H9 (cell line): ENCODE measurements at regions not wholly inside any gene's neighbourhood (a gene's known extent, or its start where the extent isn't known, plus 50 kb on each side); places are given as distances from the start of the nearest gene placed in this dataset.

ENCODE experiments used
- DNase-seq: peaks from one replicate; pipeline ENCODE4 v3.0.0-alpha.2; 2017
- H2AFZ ChIP-seq: one replicate; pipeline ENCODE4 v1.6.1; 2013; ENCODE audit warnings: mild to moderate bottlenecking, low read length, control low read depth, moderate library complexity
- H2AK5ac ChIP-seq: 2 replicates; pipeline ENCODE4 v1.6.1; 2013; ENCODE audit warnings: low read length, control low read depth, mixed read lengths; ENCODE audit not compliant: insufficient read length
- H2BK120ac ChIP-seq: one replicate; pipeline ENCODE4 v1.6.1; 2013; ENCODE audit warnings: low read depth, mild to moderate bottlenecking, low read length, control low read depth, inconsistent platforms; ENCODE audit not compliant: poor library complexity, severe bottlenecking
- H2BK12ac ChIP-seq: 2 replicates; pipeline ENCODE4 v1.6.1; 2013; ENCODE audit warnings: low read length, control low read depth, mixed read lengths, low read depth; ENCODE audit not compliant: insufficient read length
- H2BK15ac ChIP-seq: 2 replicates; pipeline ENCODE4 v1.6.1; 2013; ENCODE audit warnings: low read depth, low read length, control low read depth
- H2BK20ac ChIP-seq: one replicate; pipeline ENCODE4 v1.6.1; 2013; ENCODE audit warnings: low read depth, mild to moderate bottlenecking, low read length, control low read depth, inconsistent platforms; ENCODE audit not compliant: poor library complexity, severe bottlenecking
- H2BK5ac ChIP-seq: 2 replicates; pipeline ENCODE4 v1.6.1; 2013; ENCODE audit warnings: low read length, control low read depth, mixed read lengths; ENCODE audit not compliant: insufficient read length
- H3K14ac ChIP-seq: 2 replicates; pipeline ENCODE4 v1.6.1; 2013; ENCODE audit warnings: low read length, control low read depth; ENCODE audit not compliant: insufficient read depth
- H3K18ac ChIP-seq: 2 replicates; pipeline ENCODE4 v1.6.1; 2013; ENCODE audit warnings: low read depth, mild to moderate bottlenecking, mixed read lengths, low read length, control low read depth; ENCODE audit not compliant: insufficient read length
- H3K23ac ChIP-seq: 2 replicates; pipeline ENCODE4 v1.6.1; 2013; ENCODE audit warnings: low read length, control low read depth, mixed read lengths, low read depth; ENCODE audit not compliant: insufficient read length
- H3K23me2 ChIP-seq: 2 replicates; pipeline ENCODE4 v1.6.1; 2013; ENCODE audit warnings: low read depth, mild to moderate bottlenecking, mixed read lengths, low read length, control low read depth; ENCODE audit not compliant: insufficient read length, poor library complexity, severe bottlenecking
- H3K27ac ChIP-seq: 2 replicates; pipeline ENCODE4 v1.5.1; 2013; ENCODE audit warnings: low read length, control low read depth, mixed read lengths, low read depth; ENCODE audit not compliant: insufficient read length
- H3K27me3 ChIP-seq: 2 replicates; pipeline ENCODE4 v1.6.1; 2013; ENCODE audit warnings: low read length, control low read depth, inconsistent platforms; ENCODE audit not compliant: insufficient read depth
- H3K4ac ChIP-seq: 2 replicates; pipeline ENCODE4 v1.6.1; 2013; ENCODE audit warnings: low read depth, mild to moderate bottlenecking, control low read depth, inconsistent platforms, low read length, moderate library complexity
- H3K4me1 ChIP-seq: 2 replicates; pipeline ENCODE4 v1.6.1; 2013; ENCODE audit warnings: low read length, control low read depth, inconsistent platforms; ENCODE audit not compliant: insufficient read depth
- H3K4me2 ChIP-seq: 2 replicates; pipeline ENCODE4 v1.6.1; 2013; ENCODE audit warnings: low read length, control low read depth, mixed read lengths; ENCODE audit not compliant: insufficient read length, insufficient read depth
- H3K56ac ChIP-seq: 2 replicates; pipeline ENCODE4 v1.6.1; 2013; ENCODE audit warnings: low read depth, mild to moderate bottlenecking, mixed read lengths, low read length, control low read depth; ENCODE audit not compliant: insufficient read length
- H3K79me1 ChIP-seq: 2 replicates; pipeline ENCODE4 v1.6.1; 2013; ENCODE audit warnings: low read depth, mild to moderate bottlenecking, moderate library complexity, low read length, control low read depth, inconsistent platforms; ENCODE audit not compliant: insufficient read depth, poor library complexity, severe bottlenecking
- H3K79me2 ChIP-seq: 2 replicates; pipeline ENCODE4 v1.6.1; 2013; ENCODE audit warnings: low read length, control low read depth, inconsistent platforms; ENCODE audit not compliant: insufficient read depth
- H3K9ac ChIP-seq: 2 replicates; pipeline ENCODE4 v1.6.1; 2013; ENCODE audit warnings: low read length, control low read depth, mixed read lengths; ENCODE audit not compliant: insufficient read length; ENCODE audit errors: extremely low read depth
- H3K9me3 ChIP-seq: one replicate; pipeline ENCODE4 v1.6.1; 2013; ENCODE audit warnings: low read depth, low read length, inconsistent platforms; ENCODE audit not compliant: control insufficient read depth
- H3T11ph ChIP-seq: one replicate; pipeline ENCODE4 v1.6.1; 2013; ENCODE audit warnings: mild to moderate bottlenecking, low read length, control low read depth, inconsistent platforms
- H4K20me1 ChIP-seq: one replicate; pipeline ENCODE4 v1.6.1; 2013; ENCODE audit not compliant: control insufficient read depth, insufficient read length, insufficient read depth
- H4K5ac ChIP-seq: 2 replicates; pipeline ENCODE4 v1.6.1; 2013; ENCODE audit warnings: low read depth, mild to moderate bottlenecking, mixed read lengths, low read length, control low read depth; ENCODE audit not compliant: insufficient read length
- H4K8ac ChIP-seq: replicated peaks from 2 replicates; pipeline ENCODE4 v1.6.1; 2013; ENCODE audit warnings: low read length, control low read depth, mixed read lengths, low read depth; ENCODE audit not compliant: insufficient read length
- H4K91ac ChIP-seq: 2 replicates; pipeline ENCODE4 v1.6.1; 2013; ENCODE audit warnings: low read depth, mild to moderate bottlenecking, moderate library complexity, mixed read lengths, low read length, control low read depth; ENCODE audit not compliant: insufficient read length
- H3K27ac Mint-ChIP-seq, 3 experiments: 2 replicates in 2 of 3; 3 replicates in 1 of 3; pipeline ENCODE4 v1.8.0; 2020 to 2021; ENCODE audit warnings: mixed read lengths in 3 of 3, mild to moderate bottlenecking in 1 of 3, moderate library complexity in 1 of 3
- H3K27me3 Mint-ChIP-seq: 2 replicates; pipeline ENCODE4 v1.8.0; 2021; ENCODE audit warnings: low read depth, mild to moderate bottlenecking, moderate library complexity, mixed read lengths
- H3K36me3 Mint-ChIP-seq, 3 experiments: 2 replicates in 2 of 3; 3 replicates in 1 of 3; pipeline ENCODE4 v1.8.0; 2020 to 2021; ENCODE audit warnings: low read depth in 3 of 3, mixed read lengths in 3 of 3; ENCODE audit not compliant: insufficient read depth in 1 of 3
- H3K4me1 Mint-ChIP-seq, 2 experiments: 2 replicates each; pipeline ENCODE4 v1.8.0; 2020; ENCODE audit warnings: mixed read lengths in 2 of 2
- H3K4me3 Mint-ChIP-seq, 2 experiments: 2 replicates in 1 of 2; 3 replicates in 1 of 2; pipeline ENCODE4 v1.8.0; 2020 to 2021; ENCODE audit warnings: mild to moderate bottlenecking in 2 of 2, mixed read lengths in 2 of 2, moderate library complexity in 1 of 2
- H3K9me3 Mint-ChIP-seq, 2 experiments: 2 replicates in 1 of 2; 3 replicates in 1 of 2; pipeline ENCODE4 v1.8.0; 2020; ENCODE audit warnings: mild to moderate bottlenecking in 2 of 2, mixed read lengths in 2 of 2, moderate library complexity in 1 of 2
- WGBS: extraction: QIAGEN DNeasy Blood & Tissue Kit; methylation state at CpG from one replicate; pipeline ENCODE4 v1.1.7; 2013; ENCODE audit warnings: missing lambda C conversion rate, low lambda C conversion rate, mixed read lengths; ENCODE audit not compliant: insufficient read length; ENCODE audit errors: extremely low coverage; 5-methylcytosine and 5-hydroxymethylcytosine counted together
- TF ChIP-seq, protein P1 (sequence below): fragments of 200-600 bp; sonication (generic); conservative IDR thresholded peaks from 3 replicates; pipeline ENCODE4 v1.8.0; 2021; ENCODE audit warnings: antibody characterized with exemption, mild to moderate bottlenecking

GRCh38 chr5:155211764-155212163 lies 198.2 kb downstream of the KIF4B start:
- Histone ChIP-seq H2BK12ac (no peak overlapping the region), H2BK5ac (no peak overlapping the region), H3T11ph (no peak overlapping the region), H3K79me1 (no peaks in the 10 kb centered on the region), H3K23ac (no peak overlapping the region), H4K91ac (no peak overlapping the region), H2BK20ac (no peak overlapping the region), H2AK5ac (no peak overlapping the region), H3K27me3 (no peaks in the 10 kb centered on the region), H3K18ac (no peak overlapping the region), H3K56ac (no peak overlapping the region), H3K14ac (no peak overlapping the region), H3K27ac (no peak overlapping the region), H3K4ac (no peak overlapping the region), H2BK120ac (no peak overlapping the region), H3K23me2 (no peaks in the 10 kb centered on the region), H3K4me2 (no peak overlapping the region), H4K5ac (no peak overlapping the region), H2AFZ (no peak overlapping the region), H3K9ac (no peak overlapping the region), H3K9me3 (no peaks in the 10 kb centered on the region), H4K20me1 (no peaks in the 10 kb centered on the region), H4K8ac (no peak overlapping the region), H3K79me2 (no peaks in the 10 kb centered on the region), H2BK15ac (no peak overlapping the region), H3K4me1 (peaks cover 3% of the 10 kb centered on the region; the same call in 1 of the 2 replicates)
- WGBS, result no CpG with 5 or more reads among the region's 1 CpG
- Mint-ChIP-seq H3K4me3 (no peak overlapping the region), H3K36me3 (peaks cover 2 to 5% (median 3%) of the 10 kb centered on the region in 3 experiments; a peak in 3 of 7 replicates), H3K27me3 (no peaks in the 10 kb centered on the region), H3K27ac (peak overlapping the region in 1 of 3 experiments; percentile 48; a peak in 1 of 7 replicates), H3K9me3 (peaks cover 4% of the 10 kb centered on the region in 2 experiments; a peak in 3 of 5 replicates), H3K4me1 (peaks cover 5 to 12% of the 10 kb centered on the region in 2 experiments)
- TF ChIP-seq, protein P1, sequence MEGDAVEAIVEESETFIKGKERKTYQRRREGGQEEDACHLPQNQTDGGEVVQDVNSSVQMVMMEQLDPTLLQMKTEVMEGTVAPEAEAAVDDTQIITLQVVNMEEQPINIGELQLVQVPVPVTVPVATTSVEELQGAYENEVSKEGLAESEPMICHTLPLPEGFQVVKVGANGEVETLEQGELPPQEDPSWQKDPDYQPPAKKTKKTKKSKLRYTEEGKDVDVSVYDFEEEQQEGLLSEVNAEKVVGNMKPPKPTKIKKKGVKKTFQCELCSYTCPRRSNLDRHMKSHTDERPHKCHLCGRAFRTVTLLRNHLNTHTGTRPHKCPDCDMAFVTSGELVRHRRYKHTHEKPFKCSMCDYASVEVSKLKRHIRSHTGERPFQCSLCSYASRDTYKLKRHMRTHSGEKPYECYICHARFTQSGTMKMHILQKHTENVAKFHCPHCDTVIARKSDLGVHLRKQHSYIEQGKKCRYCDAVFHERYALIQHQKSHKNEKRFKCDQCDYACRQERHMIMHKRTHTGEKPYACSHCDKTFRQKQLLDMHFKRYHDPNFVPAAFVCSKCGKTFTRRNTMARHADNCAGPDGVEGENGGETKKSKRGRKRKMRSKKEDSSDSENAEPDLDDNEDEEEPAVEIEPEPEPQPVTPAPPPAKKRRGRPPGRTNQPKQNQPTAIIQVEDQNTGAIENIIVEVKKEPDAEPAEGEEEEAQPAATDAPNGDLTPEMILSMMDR, result no peak
- DNase-seq, result no peak
